SK-N-SH (cell line): ENCODE measurements at regions not wholly inside any gene's neighbourhood (a gene's known extent, or its start where the extent isn't known, plus 50 kb on each side); places are given as distances from the start of the nearest gene placed in this dataset.

Experiments
- CTCF ChIA-PET: fragments of 300-600, 350-600 bp; formaldehyde crosslinking; extraction: SDS; loops from one replicate; lab custom pipeline; 2021; lab: Yijun Ruan, JAX
- POLR2A ChIA-PET: fragments of 350-600 bp; sonication (Branson Sonifier 250); formaldehyde crosslinking; extraction: SDS; loops from one replicate; lab custom pipeline; 2020; ENCODE audit warnings: antibody characterized with exemption, inconsistent platforms; lab: Yijun Ruan, JAX
- DNase-seq: peaks from one replicate; pipeline ENCODE4 v3.0.0; 2012
- H2AFZ ChIP-seq: fragments of 200-600 bp; sonication (generic); 2 replicates; pipeline ENCODE4 v1.8.1; 2016; ENCODE audit warnings: antibody characterized with exemption, mild to moderate bottlenecking, low read depth
- H3F3A ChIP-seq: fragments of 200-600 bp; sonication (generic); replicated peaks from 2 replicates; pipeline ENCODE3; 2016; ENCODE audit warnings: antibody characterized with exemption, mild to moderate bottlenecking; ENCODE audit not compliant: insufficient read depth
- H3K27ac ChIP-seq, 2 experiments: fragments of 200-500 bp in 1 of 2; fragments of 200-600 bp in 1 of 2; sonication (Bioruptor generic) in 1 of 2; sonication (generic), shearing (Covaris generic) in 1 of 2; 2 replicates each; pipeline versions ENCODE4 v1.5.1 to v1.6.1; 2014 to 2016; ENCODE audit warnings: low read depth in 2 of 2, inconsistent platforms in 1 of 2, low read length in 1 of 2, mild to moderate bottlenecking in 1 of 2, mixed read lengths in 1 of 2
- H3K27me3 ChIP-seq: fragments of 200-600 bp; sonication (generic), shearing (Covaris generic); 2 replicates; pipeline ENCODE4 v1.6.1; 2016; ENCODE audit warnings: mixed run types; ENCODE audit not compliant: insufficient read depth
- H3K36me3 ChIP-seq, 2 experiments: fragments of 200-500 bp in 1 of 2; fragments of 200-600 bp in 1 of 2; sonication (Bioruptor generic) in 1 of 2; sonication (generic) in 1 of 2; replicated peaks in 1 of 2; 2 replicates each; pipeline versions ENCODE3 to v1.5.1; 2014 to 2016; ENCODE audit warnings: low read length in 1 of 2, mild to moderate bottlenecking in 1 of 2; ENCODE audit not compliant: insufficient read depth in 2 of 2, control insufficient read depth in 1 of 2
- H3K4me1 ChIP-seq, 2 experiments: fragments of 200-500 bp in 1 of 2; fragments of 200-600 bp in 1 of 2; sonication (Bioruptor generic) in 1 of 2; sonication (generic), shearing (Covaris generic) in 1 of 2; 2 replicates each; pipeline versions ENCODE4 v1.5.1 to v1.6.1; 2014 to 2016; ENCODE audit warnings: low read depth in 1 of 2, low read length in 1 of 2, mixed run types in 1 of 2; ENCODE audit not compliant: insufficient read depth in 2 of 2, control insufficient read depth in 1 of 2
- H3K4me2 ChIP-seq: fragments of 200-600 bp; sonication (generic), shearing (Covaris generic); 2 replicates; pipeline ENCODE4 v1.6.1; 2017; ENCODE audit warnings: mixed run types
- H3K4me3 ChIP-seq, 2 experiments: fragments of 200-500 bp in 1 of 2; fragments of 200-600 bp in 1 of 2; sonication (Bioruptor generic) in 1 of 2; sonication (generic), shearing (Covaris generic) in 1 of 2; 2 replicates each; pipeline versions ENCODE4 v1.5.1 to v1.8.1; 2014 to 2016; ENCODE audit warnings: low read depth in 2 of 2, inconsistent platforms in 1 of 2, low read length in 1 of 2, mild to moderate bottlenecking in 1 of 2, mixed read lengths in 1 of 2, moderate library complexity in 1 of 2
- H3K79me2 ChIP-seq: fragments of 200-600 bp; sonication (generic); 2 replicates; pipeline ENCODE4 v1.8.1; 2017; ENCODE audit warnings: mild to moderate bottlenecking; ENCODE audit not compliant: insufficient read depth
- H3K9ac ChIP-seq: fragments of 200-600 bp; sonication (generic); 2 replicates; pipeline ENCODE4 v1.6.1; 2017; ENCODE audit warnings: mixed run types
- H3K9me2 ChIP-seq: fragments of 200-600 bp; sonication (generic); 2 replicates; pipeline ENCODE4 v1.6.1; 2017; ENCODE audit warnings: mixed run types
- H3K9me3 ChIP-seq: fragments of 200-600 bp; sonication (generic); 2 replicates; pipeline ENCODE4 v1.6.1; 2017; ENCODE audit warnings: mixed run types, mild to moderate bottlenecking, moderate library complexity
- H4K20me1 ChIP-seq: fragments of 200-600 bp; sonication (generic); 2 replicates; pipeline ENCODE4 v1.6.1; 2017; ENCODE audit warnings: mild to moderate bottlenecking, mixed run types; ENCODE audit not compliant: insufficient read depth
- CHD2 ChIP-seq: fragments of 150-350 bp; IDR thresholded peaks from 2 replicates; pipeline ENCODE4 v1.6.1; 2018; ENCODE audit warnings: low read length; ENCODE audit not compliant: partially characterized antibody
- ELF1 ChIP-seq: IDR thresholded peaks from 2 replicates; pipeline ENCODE4 v1.4.0; 2012
- EZH2phosphoT487 ChIP-seq: fragments of 200-600 bp; sonication (generic); IDR thresholded peaks from 2 replicates; pipeline ENCODE4 v1.6.1; 2017; ENCODE audit warnings: low read depth, mixed run types, mild to moderate bottlenecking, antibody characterized with exemption, moderate library complexity, borderline replicate concordance
- FOSL2 ChIP-seq: IDR thresholded peaks from 2 replicates; pipeline ENCODE4 v1.4.0; 2012; ENCODE audit warnings: low read depth, mild to moderate bottlenecking, moderate library complexity, borderline replicate concordance
- FOXJ3 ChIP-seq: sonication (generic); formaldehyde crosslinking; IDR thresholded peaks from 2 replicates; pipeline ENCODE4 v1.5.1; 2020; ENCODE audit warnings: mild to moderate bottlenecking, missing genetic modification reagents
- FOXM1 ChIP-seq: IDR thresholded peaks from 2 replicates; pipeline ENCODE4 v1.4.0; 2012; ENCODE audit warnings: low read depth, mild to moderate bottlenecking
- GABPA ChIP-seq: IDR thresholded peaks from 2 replicates; pipeline ENCODE4 v1.4.0; 2012; ENCODE audit warnings: low read depth, mild to moderate bottlenecking
- GATA2 ChIP-seq: sonication (generic); formaldehyde crosslinking; IDR thresholded peaks from 2 replicates; pipeline ENCODE4 v1.5.0; 2020; ENCODE audit warnings: mild to moderate bottlenecking, missing genetic modification reagents
- JUND ChIP-seq: IDR thresholded peaks from 2 replicates; pipeline ENCODE4 v1.4.0; 2012
- MAX ChIP-seq: IDR thresholded peaks from 2 replicates; pipeline ENCODE4 v1.4.0; 2012; ENCODE audit warnings: low read depth
- MEF2A ChIP-seq: IDR thresholded peaks from 2 replicates; pipeline ENCODE4 v1.4.0; 2012; ENCODE audit warnings: low read depth, borderline replicate concordance
- MXI1 ChIP-seq: IDR thresholded peaks from 2 replicates; pipeline ENCODE4 v1.6.1; 2012; ENCODE audit warnings: mild to moderate bottlenecking, low read depth, low read length, improper control_type of control experiment
- NFIC ChIP-seq: IDR thresholded peaks from 2 replicates; pipeline ENCODE4 v1.4.0; 2012; ENCODE audit warnings: borderline replicate concordance
- NRF1 ChIP-seq: IDR thresholded peaks from 2 replicates; pipeline ENCODE4 v1.6.1; 2012; ENCODE audit warnings: low read depth, mild to moderate bottlenecking, low read length
- RAD21 ChIP-seq: IDR thresholded peaks from 2 replicates; pipeline ENCODE4 v1.6.1; 2012; ENCODE audit warnings: mild to moderate bottlenecking, low read length
- RXRA ChIP-seq: IDR thresholded peaks from 2 replicates; pipeline ENCODE4 v1.4.0; 2012; ENCODE audit warnings: low read depth, mild to moderate bottlenecking, borderline replicate concordance
- SIN3A ChIP-seq: IDR thresholded peaks from 2 replicates; pipeline ENCODE4 v1.6.1; 2012; ENCODE audit warnings: low read depth, mild to moderate bottlenecking, low read length, moderate library complexity, borderline replicate concordance
- SMC3 ChIP-seq: IDR thresholded peaks from 2 replicates; pipeline ENCODE4 v1.6.1; 2012; ENCODE audit warnings: low read depth, low read length, improper control_type of control experiment
- TAF1 ChIP-seq: IDR thresholded peaks from 2 replicates; pipeline ENCODE4 v1.6.1; 2012; ENCODE audit warnings: low read depth, mild to moderate bottlenecking, low read length, moderate library complexity, borderline replicate concordance
- TCF12 ChIP-seq: IDR thresholded peaks from 2 replicates; pipeline ENCODE4 v1.4.0; 2012
- TEAD4 ChIP-seq: IDR thresholded peaks from 2 replicates; pipeline ENCODE4 v1.4.0; 2012; ENCODE audit warnings: mild to moderate bottlenecking, borderline replicate concordance; ENCODE audit not compliant: insufficient read depth
- USF1 ChIP-seq: IDR thresholded peaks from 2 replicates; pipeline ENCODE4 v1.4.0; 2012; ENCODE audit warnings: low read depth, borderline replicate concordance
- YY1 ChIP-seq: IDR thresholded peaks from 2 replicates; pipeline ENCODE4 v1.4.0; 2012; ENCODE audit warnings: low read depth, mild to moderate bottlenecking
- WGBS: methylation state at CpG from one replicate; pipeline ENCODE4 v1.1.6; 2017; ENCODE audit warnings: low lambda C conversion rate; 5-methylcytosine and 5-hydroxymethylcytosine counted together
- TF ChIP-seq, protein P1 (sequence below): fragments of 150-350 bp; IDR thresholded peaks from 2 replicates; pipeline ENCODE4 v1.6.1; 2017; ENCODE audit warnings: antibody characterized with exemption, low read length, low read depth, borderline replicate concordance
- TF ChIP-seq, protein P2 (sequence below): fragments of 150-350 bp; IDR thresholded peaks from 2 replicates; pipeline ENCODE4 v1.6.1; 2016; ENCODE audit warnings: mild to moderate bottlenecking, low read depth, low read length

- no peak for TF ChIP-seq TCF12
- TF ChIP-seq MEF2A = no peak
- no peak for TF ChIP-seq GABPA
- TF ChIP-seq, protein P1, sequence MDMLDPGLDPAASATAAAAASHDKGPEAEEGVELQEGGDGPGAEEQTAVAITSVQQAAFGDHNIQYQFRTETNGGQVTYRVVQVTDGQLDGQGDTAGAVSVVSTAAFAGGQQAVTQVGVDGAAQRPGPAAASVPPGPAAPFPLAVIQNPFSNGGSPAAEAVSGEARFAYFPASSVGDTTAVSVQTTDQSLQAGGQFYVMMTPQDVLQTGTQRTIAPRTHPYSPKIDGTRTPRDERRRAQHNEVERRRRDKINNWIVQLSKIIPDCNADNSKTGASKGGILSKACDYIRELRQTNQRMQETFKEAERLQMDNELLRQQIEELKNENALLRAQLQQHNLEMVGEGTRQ = no peak
- TF ChIP-seq FOXJ3 (CRISPR knock-in tag) = no peak
- no peak for TF ChIP-seq FOSL2
- no peak for TF ChIP-seq SMC3
- TF ChIP-seq USF1 = no peak
- no peak for TF ChIP-seq NFIC
- no peak for TF ChIP-seq NRF1
- TF ChIP-seq SIN3A = no peak
- no peak for TF ChIP-seq TEAD4
- TF ChIP-seq MAX = no peak
- no peak for TF ChIP-seq JUND
- TF ChIP-seq CHD2 = no peak
- TF ChIP-seq RAD21 = no peak
- 4% methylated on average over 2 of the region's 2 CpGs for WGBS
- Histone ChIP-seq H3F3A (no peaks in the 10 kb centered on the region), H3K9me3 (no peaks in the 10 kb centered on the region), H3K4me1 (peaks cover 0 to 2% of the 10 kb centered on the region in 2 experiments; a peak in 1 of 4 replicates), H3K36me3 (no peaks in the 10 kb centered on the region), H4K20me1 (no peaks in the 10 kb centered on the region), H3K9me2 (no peaks in the 10 kb centered on the region), H3K9ac (no peak overlapping the region), H3K79me2 (no peaks in the 10 kb centered on the region), H3K27ac (no peak overlapping the region), H2AFZ (no peak overlapping the region), H3K27me3 (no peaks in the 10 kb centered on the region), H3K4me3 (no peak overlapping the region), H3K4me2 (no peak overlapping the region)
- DNase-seq = peak; percentile 27
- ChIA-PET CTCF (no interaction called here), POLR2A (no interaction called here)
Observed at GRCh38 chr9:120212153-120212852, 367.7 kb downstream of the CDK5RAP2 start.

- ChIA-PET CTCF (no interaction called here), POLR2A (no interaction called here)
- H3K4me1 ChIP-seq = peaks cover 0 to 2% of the 10 kb centered on the region in 2 experiments; a peak in 1 of 4 replicates
- no peak overlapping the region for H3K27ac ChIP-seq
- no peaks in the 10 kb centered on the region for H3K27me3 ChIP-seq
- no peak for DNase-seq
- H3K9me3 ChIP-seq = no peaks in the 10 kb centered on the region
- H3K4me2 ChIP-seq = no peak overlapping the region
- H3F3A ChIP-seq = no peaks in the 10 kb centered on the region
- no peaks in the 10 kb centered on the region for H4K20me1 ChIP-seq
- 20% methylated on average over 4 of the region's 4 CpGs for WGBS
- H2AFZ ChIP-seq = no peak overlapping the region
- no peaks in the 10 kb centered on the region for H3K9me2 ChIP-seq
- no peak overlapping the region for H3K4me3 ChIP-seq
- H3K36me3 ChIP-seq = no peaks in the 10 kb centered on the region
- H3K79me2 ChIP-seq = no peaks in the 10 kb centered on the region
- H3K9ac ChIP-seq = no peak overlapping the region
- TF ChIP-seq, protein P1 = no peak
- no peak for TF ChIP-seq RAD21
- no peak for TF ChIP-seq USF1
- TF ChIP-seq EZH2phosphoT487 = no peak
- no peak for TF ChIP-seq TEAD4
- no peak for TF ChIP-seq FOXJ3 (CRISPR knock-in tag)
- TF ChIP-seq TAF1 = no peak
- TF ChIP-seq, protein P2, sequence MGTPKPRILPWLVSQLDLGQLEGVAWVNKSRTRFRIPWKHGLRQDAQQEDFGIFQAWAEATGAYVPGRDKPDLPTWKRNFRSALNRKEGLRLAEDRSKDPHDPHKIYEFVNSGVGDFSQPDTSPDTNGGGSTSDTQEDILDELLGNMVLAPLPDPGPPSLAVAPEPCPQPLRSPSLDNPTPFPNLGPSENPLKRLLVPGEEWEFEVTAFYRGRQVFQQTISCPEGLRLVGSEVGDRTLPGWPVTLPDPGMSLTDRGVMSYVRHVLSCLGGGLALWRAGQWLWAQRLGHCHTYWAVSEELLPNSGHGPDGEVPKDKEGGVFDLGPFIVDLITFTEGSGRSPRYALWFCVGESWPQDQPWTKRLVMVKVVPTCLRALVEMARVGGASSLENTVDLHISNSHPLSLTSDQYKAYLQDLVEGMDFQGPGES = no peak
- TF ChIP-seq FOSL2 = no peak
- no peak for TF ChIP-seq GATA2
- no peak for TF ChIP-seq NRF1
- no peak for TF ChIP-seq MXI1
- no peak for TF ChIP-seq TCF12
- TF ChIP-seq YY1 = no peak
- no peak for TF ChIP-seq SIN3A
- no peak for TF ChIP-seq RXRA
- TF ChIP-seq FOXM1 = no peak
- no peak for TF ChIP-seq ELF1
Observed at GRCh38 chr9:120210274-120210673, 369.7 kb downstream of the CDK5RAP2 start.
